ENCODE measurements at regions not wholly inside any gene's neighbourhood (a gene's known extent, or its start where the extent isn't known, plus 50 kb on each side); places are given as distances from the start of the nearest gene placed in this dataset.
A peak's percentile ranks its signal among the peaks of the same experiment; 100 is the strongest.

DNA sequence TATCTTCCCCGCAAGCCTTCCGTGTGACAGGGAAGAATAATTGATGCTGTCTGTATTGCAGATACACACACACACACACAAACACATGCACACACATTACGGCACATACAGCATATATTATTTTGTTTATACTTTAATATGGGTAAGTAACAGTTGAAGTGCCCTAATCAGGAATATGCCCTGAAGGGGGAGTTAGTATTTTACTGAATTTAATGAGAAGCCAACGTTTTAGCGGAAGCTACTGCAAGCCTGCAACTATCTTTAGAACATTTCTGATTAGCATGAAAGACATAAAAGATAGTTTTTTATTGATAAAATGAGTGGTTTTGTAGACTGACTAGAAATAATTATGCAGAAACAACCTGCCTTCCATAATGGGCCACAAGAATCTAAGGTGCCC lies 296.6 kb upstream of the SLCO3A1 start:
- no peak for DNase-seq (ENCODE audit: low read depth)

DNA sequence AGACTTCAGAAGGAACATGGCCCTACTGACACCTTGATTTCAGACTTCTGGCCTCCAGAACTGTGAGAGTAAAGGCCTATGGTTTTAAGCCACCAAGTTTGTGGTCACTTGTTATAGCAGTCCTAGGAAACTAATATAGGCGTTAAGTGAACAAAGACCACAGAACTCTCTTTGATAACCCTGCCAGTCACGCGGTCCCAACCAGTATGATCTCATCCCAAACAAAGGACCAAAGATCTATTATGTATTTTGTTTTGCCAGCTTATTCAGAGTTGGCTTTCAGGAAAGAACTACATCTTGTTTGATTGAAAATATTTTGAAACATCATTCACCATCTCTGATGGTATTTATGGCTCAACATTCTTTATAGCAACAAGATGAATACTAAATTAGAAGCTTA lies 294.4 kb upstream of the SLCO3A1 start:
- no peak for DNase-seq (ENCODE audit: low read depth)

DNA sequence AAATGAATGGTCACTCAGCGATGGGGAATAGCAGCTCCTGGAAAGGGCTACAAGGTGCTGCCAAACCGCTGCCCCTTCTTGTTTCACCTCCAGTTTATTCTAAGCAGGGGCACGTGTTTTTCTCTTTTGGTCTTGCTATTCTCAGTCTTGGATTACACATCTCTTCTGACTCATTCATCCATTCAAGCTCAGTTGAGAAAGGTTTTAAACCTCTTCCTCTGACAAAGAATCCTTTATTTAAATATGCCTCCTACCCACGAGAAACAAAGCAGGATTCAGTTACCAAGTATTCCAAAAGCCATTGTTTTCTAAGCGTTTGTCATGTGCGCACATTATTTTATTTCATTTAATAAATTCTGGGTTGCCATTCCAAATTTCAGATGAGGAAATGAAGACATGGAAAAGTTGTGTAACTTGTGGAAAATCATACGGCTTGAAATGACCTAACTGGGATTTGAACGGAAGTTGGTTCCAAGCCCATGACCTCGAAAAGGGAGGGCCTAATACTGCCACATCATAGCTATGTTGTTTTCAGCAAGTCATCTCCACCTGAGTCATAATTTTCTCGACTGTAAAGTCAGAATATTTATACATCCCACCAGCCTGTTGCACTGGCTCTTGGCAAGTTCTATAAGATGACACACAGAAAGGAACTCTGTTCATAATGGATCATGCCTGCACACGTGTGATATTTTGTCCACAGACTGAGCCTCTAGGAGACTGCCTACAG lies 292.0 kb upstream of the SLCO3A1 start:
- peak; percentile 95 for DNase-seq (ENCODE audit: low read depth)

DNA sequence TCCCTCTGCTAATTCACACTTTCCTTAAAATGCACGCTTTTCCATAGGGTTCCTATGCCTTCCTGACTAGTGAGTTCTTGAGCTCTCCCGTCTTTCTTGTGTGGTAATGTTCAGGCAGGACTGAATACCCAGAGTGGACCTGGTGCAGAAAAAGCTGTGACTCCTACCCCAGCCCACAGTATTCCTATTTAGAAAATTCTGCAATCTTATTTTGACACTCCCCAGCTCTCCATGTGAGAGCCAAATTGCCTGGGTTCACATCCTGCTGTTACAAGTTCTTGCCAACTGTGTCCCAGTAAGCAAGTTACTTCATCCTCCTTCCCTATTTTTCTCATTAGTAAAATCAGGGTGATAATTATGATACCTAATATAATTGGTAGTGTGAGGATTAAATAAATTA lies 290.8 kb upstream of the SLCO3A1 start:
- no peak for DNase-seq (ENCODE audit: low read depth)

DNA sequence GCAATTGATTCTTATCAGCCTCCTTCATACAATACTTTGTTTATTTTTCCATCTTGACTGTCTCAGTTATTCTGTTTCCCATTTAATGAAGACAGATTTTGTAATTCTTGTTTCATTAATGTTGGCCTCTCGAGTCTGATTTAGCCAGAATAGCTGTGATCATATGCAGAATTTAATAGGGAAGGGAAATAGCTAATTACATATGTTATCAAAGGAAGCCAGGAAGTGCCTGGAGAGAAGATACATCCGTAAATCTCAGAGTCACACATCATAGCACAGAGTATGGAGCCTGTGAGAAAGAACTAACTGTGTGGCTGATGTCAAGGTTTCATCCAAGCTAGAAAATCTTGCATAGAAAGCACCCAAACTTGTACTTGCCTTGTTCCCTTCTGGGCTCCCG lies 288.9 kb upstream of the SLCO3A1 start:
- no peak for DNase-seq (ENCODE audit: low read depth)

DNA sequence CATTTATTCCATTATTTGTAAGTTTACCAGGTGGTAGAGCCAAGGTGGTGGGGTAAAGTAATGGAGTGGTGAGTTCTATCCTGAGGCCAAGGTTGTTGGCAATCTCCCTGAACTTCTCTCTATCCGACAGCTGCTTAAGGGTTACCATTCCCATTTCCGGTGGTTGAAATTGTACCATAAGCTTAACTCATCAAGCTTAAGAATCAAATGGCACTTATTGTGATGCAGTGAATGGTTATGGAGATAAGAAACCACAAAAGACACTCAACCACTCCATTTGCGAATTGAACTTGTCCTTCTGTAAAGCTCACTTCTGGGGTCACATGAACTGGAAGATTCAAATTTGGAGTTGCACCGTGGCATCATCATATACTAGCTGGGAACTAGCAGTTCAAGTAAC lies 287.4 kb upstream of the SLCO3A1 start:
- no peak for DNase-seq (ENCODE audit: low read depth)

DNA sequence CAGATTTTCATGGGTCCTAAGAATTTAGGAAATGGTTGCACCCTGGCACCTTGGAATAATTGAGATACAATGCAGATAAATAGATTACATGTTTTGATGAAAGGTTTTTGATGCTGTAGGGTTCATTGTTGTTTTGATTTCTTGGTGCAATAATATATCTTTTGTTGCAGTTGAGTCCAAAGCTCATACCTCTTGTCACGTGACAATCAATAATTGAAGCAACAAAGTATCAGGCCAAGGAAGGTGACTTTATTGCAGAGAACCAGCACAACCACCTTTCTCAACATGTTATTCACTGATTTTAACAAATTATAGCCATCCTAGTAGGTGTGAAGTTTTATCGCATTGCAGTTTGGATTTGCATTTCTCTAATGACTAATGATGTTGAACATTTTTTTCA lies 285.5 kb upstream of the SLCO3A1 start:
- no peak for DNase-seq (ENCODE audit: low read depth)

DNA sequence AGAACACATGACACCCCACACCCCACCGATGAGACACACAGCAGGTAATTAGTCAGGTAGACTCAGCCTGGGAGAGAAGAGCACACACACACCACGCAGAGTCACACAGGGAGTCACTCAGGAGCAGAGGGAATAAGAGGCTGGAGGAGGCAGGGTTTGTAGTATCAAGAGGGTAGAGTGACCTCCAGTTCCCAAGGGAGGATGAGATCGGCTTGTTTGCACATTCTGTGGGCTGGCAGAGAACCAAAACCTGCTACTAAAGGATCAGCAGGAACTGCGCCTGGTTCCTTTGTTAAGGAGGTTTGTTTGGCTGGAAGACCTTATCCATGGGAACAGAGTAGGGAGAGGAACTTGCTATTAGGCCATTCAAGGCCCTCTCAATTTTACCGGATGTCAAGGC lies 281.4 kb upstream of the SLCO3A1 start:
- no peak for DNase-seq (ENCODE audit: low read depth)

DNA sequence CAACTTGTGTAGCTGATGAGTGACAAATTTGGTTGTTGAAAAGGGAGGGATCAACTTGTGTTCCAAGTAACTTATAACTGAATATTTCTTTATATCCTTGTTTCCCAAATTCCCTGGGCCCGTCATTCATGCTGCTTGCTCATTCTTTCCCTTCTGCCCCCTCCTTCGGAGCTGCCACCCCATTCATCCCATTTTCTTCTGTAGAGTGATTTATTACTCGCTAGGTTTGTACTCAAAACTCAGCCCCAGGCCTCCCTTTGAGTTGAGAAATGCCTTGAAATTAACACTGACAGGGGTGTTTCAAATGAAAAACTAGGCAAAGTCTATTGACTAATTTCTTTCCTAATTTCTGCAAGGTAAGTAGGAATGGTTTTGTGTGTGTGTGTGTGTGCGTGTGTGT lies 277.4 kb upstream of the SLCO3A1 start:
- DNase-seq (ENCODE audit: low read depth): no peak

DNA sequence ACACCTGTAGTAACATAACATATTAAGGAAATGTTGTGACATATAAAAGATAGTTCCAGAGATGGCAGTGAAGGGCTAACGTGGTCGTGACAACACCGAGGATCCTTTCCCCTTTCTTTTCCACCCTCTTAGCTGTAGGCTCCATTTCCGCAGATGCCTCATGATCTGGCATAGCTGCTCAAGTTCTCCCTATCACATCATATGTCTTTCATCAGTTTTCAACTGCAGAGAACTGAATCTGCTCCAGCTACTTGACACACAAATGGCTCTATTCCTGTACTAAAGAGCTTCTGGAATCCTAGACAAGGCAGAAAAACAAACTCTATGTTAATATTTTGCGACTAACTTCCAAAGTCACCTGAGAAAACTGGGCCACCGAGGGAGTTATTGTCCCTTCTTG lies 275.0 kb upstream of the SLCO3A1 start:
- no peak for DNase-seq (ENCODE audit: low read depth)

DNA sequence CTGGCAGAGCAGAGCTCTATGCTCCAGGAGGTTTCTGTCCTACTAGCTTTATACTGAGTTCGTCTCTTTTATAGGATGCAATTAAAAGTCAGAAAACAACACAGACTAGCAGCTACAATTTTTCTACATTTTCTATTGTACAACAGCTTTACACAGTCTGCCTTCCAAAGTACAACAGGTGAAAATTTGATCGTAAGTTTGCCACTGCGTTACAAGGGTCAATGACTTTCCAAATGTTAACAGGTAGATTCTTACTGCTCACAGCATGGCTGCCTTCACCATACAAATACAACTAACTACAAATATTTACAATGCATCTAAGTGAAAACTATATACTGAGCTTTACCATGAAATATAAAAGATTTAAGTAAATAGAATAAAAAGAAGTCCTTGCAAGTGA lies 268.6 kb upstream of the SLCO3A1 start:
- no peak for DNase-seq (ENCODE audit: low read depth)

DNA sequence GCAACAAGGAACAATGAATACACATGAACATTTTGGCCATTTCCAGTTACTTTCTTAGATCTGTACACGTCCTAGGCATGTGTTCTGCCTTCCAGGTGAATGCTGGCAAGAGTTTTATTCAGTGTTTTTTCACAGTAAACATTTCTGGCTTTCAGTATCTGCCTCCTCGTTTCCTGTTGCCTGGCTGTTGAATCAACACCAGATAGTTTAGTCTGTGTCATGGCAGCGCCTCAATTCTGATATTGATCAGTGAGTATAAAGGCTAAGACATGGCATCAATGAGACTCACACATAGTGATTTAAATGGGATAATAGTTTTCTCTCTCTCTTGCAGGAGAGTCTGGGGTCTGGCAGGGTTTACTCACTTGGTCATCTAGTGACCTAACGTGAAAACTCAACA lies 266.9 kb upstream of the SLCO3A1 start:
- DNase-seq (ENCODE audit: low read depth): no peak

DNA sequence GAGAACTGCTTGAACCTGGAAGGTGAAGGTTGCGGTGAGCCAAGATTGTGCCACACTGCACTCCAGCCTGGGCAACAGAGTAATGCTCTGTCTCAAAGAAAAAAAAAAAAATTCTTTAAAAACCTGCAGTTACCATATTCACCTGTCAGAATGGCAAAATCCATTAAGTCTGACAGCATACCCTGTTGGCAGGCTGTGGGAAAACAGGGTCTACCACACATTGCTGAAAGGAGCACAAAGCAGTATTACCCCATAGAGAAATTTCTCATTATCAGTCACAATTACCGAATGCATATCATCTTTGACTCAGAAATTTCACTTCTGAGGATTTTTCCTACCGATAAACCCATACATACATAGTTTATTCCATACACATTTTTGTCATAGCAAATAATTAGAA lies 264.1 kb upstream of the SLCO3A1 start:
- DNase-seq (ENCODE audit: low read depth): no peak

DNA sequence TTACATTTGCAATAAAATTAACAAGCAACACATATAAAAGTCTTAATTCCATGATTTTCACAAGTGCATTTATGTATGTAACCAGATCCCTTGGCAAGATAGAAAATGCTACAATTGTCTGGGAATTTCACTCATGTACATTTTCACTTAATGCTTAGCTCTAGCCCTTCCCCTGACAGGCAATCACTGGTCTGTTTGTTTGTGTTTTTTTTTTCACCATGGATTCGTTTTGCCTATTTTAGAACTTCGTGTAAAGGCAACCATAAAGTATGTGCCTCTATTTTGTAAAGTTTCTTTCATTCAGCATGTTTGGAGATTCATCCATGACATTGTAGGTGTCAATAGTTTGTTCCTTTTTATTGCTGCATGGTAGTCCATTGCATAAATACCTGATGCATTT lies 260.9 kb upstream of the SLCO3A1 start:
- DNase-seq (ENCODE audit: low read depth): no peak

DNA sequence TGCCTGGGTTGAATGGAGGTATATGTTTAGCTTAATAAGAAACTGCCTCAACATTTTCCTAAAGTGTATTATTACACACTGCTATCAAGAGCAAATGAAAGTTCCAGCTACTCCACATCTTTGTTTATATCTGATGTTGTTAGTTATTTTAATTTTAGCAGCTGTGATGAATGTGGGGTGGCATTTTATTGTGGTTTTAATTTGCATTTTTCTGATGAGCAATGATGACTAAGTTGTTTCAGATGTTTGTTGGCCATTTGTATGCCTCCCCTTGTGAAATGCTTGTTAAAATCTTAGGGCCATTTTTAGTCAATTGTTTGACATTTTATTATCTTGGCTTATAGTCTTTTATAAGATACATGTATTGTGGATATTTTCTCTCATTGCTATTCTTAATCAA lies 260.4 kb upstream of the SLCO3A1 start:
- peak; percentile 30 for DNase-seq (ENCODE audit: low read depth)

DNA sequence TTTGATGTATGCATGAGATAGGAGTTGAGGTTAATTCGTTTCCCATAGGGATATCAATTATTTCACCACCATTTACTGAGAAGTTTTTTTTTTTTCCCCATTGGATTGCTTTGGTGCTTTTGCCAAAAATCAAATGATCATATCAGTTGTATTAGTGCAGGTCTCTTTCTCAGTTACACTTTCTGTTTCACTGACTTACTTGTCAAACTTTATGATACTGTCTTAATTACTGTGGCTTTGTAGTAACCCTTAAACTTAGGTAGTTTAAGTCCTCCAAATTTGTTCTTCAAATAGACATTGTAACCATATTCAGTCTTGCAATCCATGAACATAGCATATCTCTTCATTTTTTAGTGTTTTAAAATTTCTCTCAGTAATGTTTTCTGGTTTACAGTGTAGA lies 259.9 kb upstream of the SLCO3A1 start:
- no peak for DNase-seq (ENCODE audit: low read depth)

DNA sequence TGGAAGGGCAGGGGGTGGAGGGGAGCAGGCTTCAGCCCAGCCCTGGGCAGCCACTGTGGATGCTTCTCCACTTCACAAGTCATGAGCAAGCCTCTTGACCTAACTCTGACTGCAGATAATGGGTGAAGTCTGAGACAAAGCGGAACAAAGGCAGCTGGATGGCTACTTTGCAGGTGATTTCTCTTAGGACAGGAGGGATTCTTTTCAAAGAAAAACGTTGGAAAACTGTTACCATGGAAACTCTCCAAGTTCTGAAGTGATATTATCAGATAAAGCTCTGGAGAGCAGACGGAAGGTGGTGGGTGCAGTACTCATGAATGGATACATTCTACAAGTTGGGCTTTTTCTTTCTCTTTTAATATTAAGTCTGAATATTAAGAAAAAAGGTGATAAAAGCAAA lies 254.2 kb upstream of the SLCO3A1 start:
- DNase-seq (ENCODE audit: low read depth): no peak

DNA sequence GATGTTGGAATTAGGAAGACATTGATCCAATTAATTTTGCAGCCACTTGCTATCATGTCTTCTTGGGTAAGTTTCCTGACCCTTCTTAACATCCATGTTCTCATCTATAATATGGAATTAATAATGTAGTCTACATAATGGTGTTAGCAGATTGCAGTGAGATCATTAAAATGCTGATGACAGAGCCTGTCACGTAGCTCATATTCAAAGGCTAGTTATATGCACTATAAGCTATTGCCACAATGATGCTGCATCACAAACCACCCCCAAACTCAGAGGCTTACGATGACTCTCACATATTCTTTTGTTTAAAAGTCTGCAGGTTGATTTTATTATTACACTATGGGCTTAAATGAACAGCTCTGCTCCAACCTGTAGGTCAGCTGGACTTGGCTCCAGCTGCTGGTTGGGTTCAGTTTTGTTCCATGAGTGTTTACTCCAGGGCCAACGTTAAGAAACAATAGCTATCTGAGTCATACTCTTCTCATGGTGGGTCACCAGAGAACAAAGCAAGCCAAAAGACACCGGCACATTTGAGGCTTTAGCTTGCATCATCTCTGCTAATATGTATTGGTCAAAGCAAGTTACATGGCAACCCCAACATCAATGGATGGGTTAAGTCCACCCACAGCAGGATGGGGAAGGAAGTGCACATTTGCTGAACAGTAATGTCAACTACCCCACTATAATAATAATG lies 250.0 kb upstream of the SLCO3A1 start:
- DNase-seq (ENCODE audit: low read depth): no peak

DNA sequence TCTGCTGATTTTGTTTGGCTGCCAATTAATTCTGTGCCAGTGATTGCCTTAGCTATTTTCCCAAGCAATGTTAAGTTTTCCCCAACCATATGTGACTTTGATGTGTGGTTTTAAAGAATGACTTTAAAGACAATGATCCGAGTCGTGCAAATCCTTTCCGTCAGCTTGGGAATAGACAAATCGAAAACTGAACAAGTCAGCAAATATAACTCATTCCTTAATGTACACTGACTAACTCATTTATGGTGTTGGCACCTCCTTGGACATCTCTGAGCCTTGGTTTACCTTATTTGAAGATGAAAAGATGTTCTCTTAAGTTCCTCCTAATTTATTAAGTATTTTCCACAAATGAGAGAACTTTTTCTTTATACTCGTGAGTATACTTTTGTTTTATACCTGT lies 249.4 kb upstream of the SLCO3A1 start:
- no peak for DNase-seq (ENCODE audit: low read depth)

DNA sequence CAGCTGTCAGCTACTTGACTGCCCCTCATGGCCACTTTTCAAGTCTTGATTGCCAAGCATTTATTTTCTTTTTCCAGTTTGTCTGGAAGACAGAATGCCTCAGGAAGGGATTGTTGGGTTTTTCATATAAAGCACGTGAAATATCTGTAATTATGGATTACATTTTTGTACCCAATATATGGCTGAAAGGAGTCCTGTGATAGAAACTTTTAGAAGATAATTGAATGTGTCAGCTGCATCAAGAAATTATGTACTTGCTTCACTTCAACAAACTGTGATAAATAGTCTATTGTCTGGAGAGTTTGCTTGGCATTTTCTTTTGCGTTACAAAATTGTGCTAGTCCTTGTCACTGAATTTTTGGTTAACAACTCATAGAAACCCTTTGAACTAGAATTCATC lies 247.9 kb upstream of the SLCO3A1 start:
- DNase-seq (ENCODE audit: low read depth): no peak

DNA sequence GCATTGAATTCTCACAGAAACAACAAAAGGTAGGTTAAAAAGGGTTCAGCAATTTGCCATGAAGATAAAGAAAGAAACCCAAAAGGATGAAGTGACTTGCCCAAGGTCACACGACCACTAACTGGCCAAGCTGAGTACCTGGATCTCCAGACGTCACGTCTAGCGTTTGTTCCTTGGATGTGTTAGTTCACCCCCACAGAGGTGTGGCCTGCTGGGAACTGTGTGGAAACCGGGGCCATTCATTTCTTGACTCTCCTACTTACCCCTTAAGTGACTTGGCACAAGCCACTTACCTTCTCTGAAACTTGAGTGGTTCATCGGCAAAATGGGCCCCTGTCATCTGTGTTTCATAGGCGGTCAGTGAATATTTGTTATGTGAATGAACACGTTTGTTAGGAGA lies 244.3 kb upstream of the SLCO3A1 start:
- DNase-seq (ENCODE audit: low read depth): no peak

DNA sequence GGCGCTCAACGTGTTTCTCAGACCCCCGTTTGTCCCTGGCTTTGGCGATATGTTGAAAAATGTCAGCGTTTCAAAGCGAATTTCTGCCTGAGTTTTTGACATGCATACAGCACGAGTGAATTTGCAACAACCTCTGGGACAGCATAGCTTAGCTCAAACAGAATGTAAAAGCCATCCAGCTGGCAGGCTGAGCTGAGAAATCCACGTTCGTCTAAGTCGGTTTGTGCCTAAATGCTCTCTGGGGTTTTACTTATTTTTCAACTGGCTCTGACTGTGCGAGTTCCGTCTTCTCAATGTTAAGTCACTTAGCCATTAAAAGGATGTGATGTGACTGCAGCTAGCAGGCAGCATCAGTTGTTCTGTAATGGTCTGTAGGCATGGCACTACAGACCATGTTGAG lies 243.5 kb upstream of the SLCO3A1 start:
- no peak for DNase-seq (ENCODE audit: low read depth)

DNA sequence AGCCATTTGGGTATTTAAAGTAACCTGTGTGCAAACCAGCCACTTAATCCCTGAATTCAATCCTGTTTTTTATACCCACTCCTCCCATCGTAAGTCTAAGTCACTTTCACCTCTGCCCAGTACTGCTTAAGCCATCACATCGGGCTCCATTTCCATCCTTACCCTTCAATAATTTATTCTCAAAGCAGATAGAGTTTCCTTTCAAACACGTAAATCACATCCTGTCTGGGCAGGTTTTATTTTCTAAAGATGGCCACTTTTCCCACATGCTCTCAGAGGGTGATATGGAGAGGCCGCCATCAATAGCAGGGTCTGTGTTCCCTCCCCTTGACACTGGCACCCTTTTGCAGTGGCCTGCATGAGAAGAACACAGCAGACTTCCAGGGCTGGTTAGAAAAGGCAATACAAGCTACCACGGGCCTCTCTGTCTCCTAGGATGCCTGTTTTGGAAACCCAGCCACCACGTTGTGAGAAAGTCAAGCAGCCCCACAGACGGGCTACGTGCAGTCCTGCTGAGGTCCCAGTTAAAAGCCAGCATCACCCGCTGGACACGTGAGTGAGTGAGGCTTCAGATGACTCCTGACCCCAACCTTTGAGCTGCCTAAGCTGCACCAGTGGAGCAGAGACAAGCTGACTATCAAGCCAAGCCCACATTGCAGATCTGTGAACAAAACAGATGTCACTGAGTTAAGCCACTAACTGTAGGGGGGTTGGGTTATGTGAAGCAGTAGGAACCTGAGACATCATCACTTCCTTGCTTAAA lies 241.8 kb upstream of the SLCO3A1 start:
- DNase-seq (ENCODE audit: low read depth): no peak
